ENCODE measurements at regions not wholly inside any gene's neighbourhood (a gene's known extent, or its start where the extent isn't known, plus 50 kb on each side); places are given as distances from the start of the nearest gene placed in this dataset.
"Not testable (repeated sequence)": the region's sequence is repeated elsewhere in the genome, so short reads cannot be mapped to it uniquely, and the experiment has no call there.

DNA sequence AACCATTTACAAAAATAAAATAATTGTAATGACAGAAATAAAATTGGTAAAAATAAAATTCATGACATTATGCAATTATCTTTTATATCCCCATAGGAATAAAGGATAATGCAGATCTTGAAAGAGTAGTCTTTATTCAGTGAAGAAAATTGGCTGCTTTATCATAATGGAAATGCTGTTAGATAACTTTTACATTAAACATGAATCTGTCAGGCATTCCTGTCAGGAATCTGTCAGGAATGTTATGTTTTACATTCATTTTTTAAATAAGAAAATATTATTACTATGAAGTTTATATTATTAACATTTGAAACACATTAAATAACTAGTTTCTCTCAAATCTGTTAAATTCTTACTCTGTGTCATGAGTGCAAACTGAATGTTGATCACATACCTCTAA, 1024.7 kb upstream of the TMEFF2 start:
- no peak overlapping the region for H3K27ac ChIP-seq (ENCODE audit: low read length)
- H3K9me2 ChIP-seq (replicated peaks; ENCODE audit: insufficient read depth, low read length): no peaks in the 10 kb centered on the region
- DNase-seq: no peak
- H3K4me3 ChIP-seq (ENCODE audit: low read length): no peak overlapping the region
- no peaks in the 10 kb centered on the region for H3K36me3 ChIP-seq (ENCODE audit: insufficient read depth, low read length)
- no peak overlapping the region for H3K4me2 ChIP-seq (ENCODE audit: low read depth, low read length, poor library complexity, severe bottlenecking)
- H3K9ac ChIP-seq (ENCODE audit: low read length): no peak overlapping the region
- no peaks in the 10 kb centered on the region for H3K27me3 ChIP-seq (ENCODE audit: low read length)
- no peak overlapping the region for H2AFZ ChIP-seq (ENCODE audit: low read length)
- H4K20me1 ChIP-seq (ENCODE audit: insufficient read depth, low read depth, low read length): no peaks in the 10 kb centered on the region
- H3K4me1 ChIP-seq (ENCODE audit: low read length): no peaks in the 10 kb centered on the region
- H3K9me3 ChIP-seq (ENCODE audit: low read length): peaks cover 10% of the 10 kb centered on the region; the same call in 1 of the 2 replicates
- no peaks in the 10 kb centered on the region for H3K79me2 ChIP-seq (ENCODE audit: low read length)

- H3K36me3 ChIP-seq (ENCODE audit: insufficient read depth, low read length): no peaks in the 10 kb centered on the region
- H3K79me2 ChIP-seq (ENCODE audit: low read length): no peaks in the 10 kb centered on the region
- peaks cover 20% of the 10 kb centered on the region for H3K9me3 ChIP-seq (ENCODE audit: low read length)
- H4K20me1 ChIP-seq (ENCODE audit: insufficient read depth, low read depth, low read length): no peaks in the 10 kb centered on the region
- no peaks in the 10 kb centered on the region for H3K4me1 ChIP-seq (ENCODE audit: low read length)
- no peak overlapping the region for H3K4me2 ChIP-seq (ENCODE audit: low read depth, low read length, poor library complexity, severe bottlenecking)
- no peak overlapping the region for H3K4me3 ChIP-seq (ENCODE audit: low read length)
- H3K9me2 ChIP-seq (replicated peaks; ENCODE audit: insufficient read depth, low read length): no peaks in the 10 kb centered on the region
- no peak overlapping the region for H3K9ac ChIP-seq (ENCODE audit: low read length)
- DNase-seq: no peak
- H3K27ac ChIP-seq (ENCODE audit: low read length): no peak overlapping the region
- no peaks in the 10 kb centered on the region for H3K27me3 ChIP-seq (ENCODE audit: low read length)
- no peak overlapping the region for H2AFZ ChIP-seq (ENCODE audit: low read length)
Measured at GRCh38 chr2:193201583-193201982, 1006.9 kb upstream of the TMEFF2 start.

DNA sequence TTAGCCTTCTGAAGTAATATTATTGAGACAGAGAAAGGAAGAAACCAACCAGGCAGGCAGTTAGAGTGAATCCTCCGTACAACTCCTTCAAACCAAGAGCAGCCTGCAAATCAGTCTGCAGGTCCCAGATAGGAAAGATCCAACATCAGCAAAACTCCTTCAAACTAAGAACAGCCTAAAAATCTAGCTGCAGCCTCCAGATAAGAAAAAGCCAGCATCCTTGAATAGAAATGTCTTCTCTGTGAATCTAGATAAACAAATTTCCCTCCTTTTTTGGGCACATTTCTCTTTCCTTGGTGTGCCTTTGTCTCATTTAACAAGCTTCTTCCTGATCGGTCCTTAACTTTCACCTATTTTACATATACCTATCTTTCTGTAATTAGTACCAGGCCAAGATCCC, 1004.6 kb upstream of the TMEFF2 start:
- Histone ChIP-seq H3K27ac (ENCODE audit: low read length) (no peak overlapping the region), H3K36me3 (ENCODE audit: insufficient read depth, low read length) (no peaks in the 10 kb centered on the region), H3K4me1 (ENCODE audit: low read length) (no peaks in the 10 kb centered on the region), H4K20me1 (ENCODE audit: insufficient read depth, low read depth, low read length) (no peaks in the 10 kb centered on the region), H3K79me2 (ENCODE audit: low read length) (no peaks in the 10 kb centered on the region), H3K9me2 (replicated peaks; ENCODE audit: insufficient read depth, low read length) (no peaks in the 10 kb centered on the region), H3K4me2 (ENCODE audit: low read depth, low read length, poor library complexity, severe bottlenecking) (no peak overlapping the region), H3K4me3 (ENCODE audit: low read length) (no peak overlapping the region), H3K9ac (ENCODE audit: low read length) (no peak overlapping the region), H3K27me3 (ENCODE audit: low read length) (no peaks in the 10 kb centered on the region), H3K9me3 (ENCODE audit: low read length) (peaks cover 17% of the 10 kb centered on the region), H2AFZ (ENCODE audit: low read length) (no peak overlapping the region)
- DNase-seq: no peak

- Histone ChIP-seq H3K9me2 (replicated peaks; ENCODE audit: insufficient read depth, low read length) (no peaks in the 10 kb centered on the region), H3K9ac (ENCODE audit: low read length) (no peak overlapping the region), H3K4me1 (ENCODE audit: low read length) (no peaks in the 10 kb centered on the region), H3K4me2 (ENCODE audit: low read depth, low read length, poor library complexity, severe bottlenecking) (peak overlapping the region; percentile 6), H3K27ac (ENCODE audit: low read length) (no peak overlapping the region), H3K9me3 (ENCODE audit: low read length) (peaks cover 22% of the 10 kb centered on the region; the same call in 1 of the 2 replicates), H3K4me3 (ENCODE audit: low read length) (no peak overlapping the region), H3K27me3 (ENCODE audit: low read length) (no peaks in the 10 kb centered on the region), H3K79me2 (ENCODE audit: low read length) (no peaks in the 10 kb centered on the region), H2AFZ (ENCODE audit: low read length) (no peak overlapping the region), H3K36me3 (ENCODE audit: insufficient read depth, low read length) (no peaks in the 10 kb centered on the region), H4K20me1 (ENCODE audit: insufficient read depth, low read depth, low read length) (no peaks in the 10 kb centered on the region)
- no peak for DNase-seq
Measured at GRCh38 chr2:193187816-193188215, 993.1 kb upstream of the TMEFF2 start.

DNA sequence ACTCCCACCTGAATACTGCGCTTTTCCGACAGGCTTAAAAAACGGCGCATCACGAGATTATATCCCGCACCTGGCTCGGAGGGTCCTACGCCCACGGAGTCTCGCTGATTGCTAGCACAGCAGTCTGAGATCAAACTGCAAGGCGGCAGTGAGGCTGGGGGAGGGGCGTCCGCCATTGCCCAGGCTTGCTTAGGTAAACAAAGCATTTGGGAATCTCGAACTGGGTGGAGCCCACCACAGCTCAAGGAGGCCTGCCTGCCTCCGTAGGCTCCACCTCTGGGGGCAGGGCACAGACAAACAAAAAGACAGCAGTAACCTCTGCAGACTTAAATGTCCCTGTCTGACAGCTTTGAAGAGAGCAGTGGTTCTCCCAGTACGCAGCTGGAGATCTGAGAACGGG, 976.2 kb upstream of the TMEFF2 start:
- not testable (repeated sequence) for H4K20me1 ChIP-seq (ENCODE audit: insufficient read depth, low read depth, low read length)

GRCh38 chr2:193156480-193156879, 961.7 kb upstream of the TMEFF2 start:
- no peak overlapping the region for H2AFZ ChIP-seq (ENCODE audit: low read length)
- H3K27me3 ChIP-seq (ENCODE audit: low read length): no peaks in the 10 kb centered on the region
- peaks cover 21% of the 10 kb centered on the region; the same call in 1 of the 2 replicates for H3K9me3 ChIP-seq (ENCODE audit: low read length)
- no peak overlapping the region for H3K4me3 ChIP-seq (ENCODE audit: low read length)
- no peaks in the 10 kb centered on the region for H3K4me1 ChIP-seq (ENCODE audit: low read length)
- H3K9me2 ChIP-seq (replicated peaks; ENCODE audit: insufficient read depth, low read length): no peaks in the 10 kb centered on the region
- H3K9ac ChIP-seq (ENCODE audit: low read length): no peak overlapping the region
- no peaks in the 10 kb centered on the region for H3K79me2 ChIP-seq (ENCODE audit: low read length)
- H3K36me3 ChIP-seq (ENCODE audit: insufficient read depth, low read length): no peaks in the 10 kb centered on the region
- H3K4me2 ChIP-seq (ENCODE audit: low read depth, low read length, poor library complexity, severe bottlenecking): no peak overlapping the region
- no peaks in the 10 kb centered on the region for H4K20me1 ChIP-seq (ENCODE audit: insufficient read depth, low read depth, low read length)
- no peak overlapping the region for H3K27ac ChIP-seq (ENCODE audit: low read length)
- DNase-seq: no peak

More for the DNA sequence above, 976.2 kb upstream of the TMEFF2 start:
- not testable (repeated sequence) for H3K27ac ChIP-seq (ENCODE audit: low read length); H3K9me2 ChIP-seq (replicated peaks; ENCODE audit: insufficient read depth, low read length); H2AFZ ChIP-seq (ENCODE audit: low read length); H3K27me3 ChIP-seq (ENCODE audit: low read length); H3K79me2 ChIP-seq (ENCODE audit: low read length); H3K4me1 ChIP-seq (ENCODE audit: low read length); H3K9ac ChIP-seq (ENCODE audit: low read length); H3K4me2 ChIP-seq (ENCODE audit: low read depth, low read length, poor library complexity, severe bottlenecking); H3K4me3 ChIP-seq (ENCODE audit: low read length); H3K9me3 ChIP-seq (ENCODE audit: low read length); H3K36me3 ChIP-seq (ENCODE audit: insufficient read depth, low read length); DNase-seq

GRCh38 chr2:193154076-193154475, 959.3 kb upstream of the TMEFF2 start:
- no peaks in the 10 kb centered on the region for H3K36me3 ChIP-seq (ENCODE audit: insufficient read depth, low read length)
- H3K27me3 ChIP-seq (ENCODE audit: low read length): no peaks in the 10 kb centered on the region
- no peak overlapping the region for H2AFZ ChIP-seq (ENCODE audit: low read length)
- H3K4me2 ChIP-seq (ENCODE audit: low read depth, low read length, poor library complexity, severe bottlenecking): no peak overlapping the region
- no peaks in the 10 kb centered on the region for H3K79me2 ChIP-seq (ENCODE audit: low read length)
- H3K9me3 ChIP-seq (ENCODE audit: low read length): peaks cover 15% of the 10 kb centered on the region; the same call in 1 of the 2 replicates
- no peak overlapping the region for H3K4me3 ChIP-seq (ENCODE audit: low read length)
- H3K27ac ChIP-seq (ENCODE audit: low read length): no peak overlapping the region
- DNase-seq: no peak
- no peak overlapping the region for H3K9ac ChIP-seq (ENCODE audit: low read length)
- H4K20me1 ChIP-seq (ENCODE audit: insufficient read depth, low read depth, low read length): no peaks in the 10 kb centered on the region
- no peaks in the 10 kb centered on the region for H3K4me1 ChIP-seq (ENCODE audit: low read length)
- H3K9me2 ChIP-seq (replicated peaks; ENCODE audit: insufficient read depth, low read length): no peaks in the 10 kb centered on the region

GRCh38 chr2:193153576-193153975, 958.8 kb upstream of the TMEFF2 start:
- Histone ChIP-seq H3K4me2 (ENCODE audit: low read depth, low read length, poor library complexity, severe bottlenecking) (no peak overlapping the region), H3K9me3 (ENCODE audit: low read length) (peaks cover 15% of the 10 kb centered on the region; the same call in 1 of the 2 replicates), H3K9ac (ENCODE audit: low read length) (no peak overlapping the region), H3K27ac (ENCODE audit: low read length) (no peak overlapping the region), H3K79me2 (ENCODE audit: low read length) (no peaks in the 10 kb centered on the region), H2AFZ (ENCODE audit: low read length) (no peak overlapping the region), H4K20me1 (ENCODE audit: insufficient read depth, low read depth, low read length) (no peaks in the 10 kb centered on the region), H3K4me1 (ENCODE audit: low read length) (no peaks in the 10 kb centered on the region), H3K36me3 (ENCODE audit: insufficient read depth, low read length) (no peaks in the 10 kb centered on the region), H3K4me3 (ENCODE audit: low read length) (no peak overlapping the region), H3K27me3 (ENCODE audit: low read length) (no peaks in the 10 kb centered on the region), H3K9me2 (replicated peaks; ENCODE audit: insufficient read depth, low read length) (no peaks in the 10 kb centered on the region)
- DNase-seq: no peak

GRCh38 chr2:193142467-193142866, 947.7 kb upstream of the TMEFF2 start:
- not testable (repeated sequence) for H2AFZ ChIP-seq (ENCODE audit: low read length); H3K4me2 ChIP-seq (ENCODE audit: low read depth, low read length, poor library complexity, severe bottlenecking); H3K79me2 ChIP-seq (ENCODE audit: low read length); H3K4me3 ChIP-seq (ENCODE audit: low read length); H3K4me1 ChIP-seq (ENCODE audit: low read length); H3K36me3 ChIP-seq (ENCODE audit: insufficient read depth, low read length); DNase-seq; H4K20me1 ChIP-seq (ENCODE audit: insufficient read depth, low read depth, low read length); H3K9ac ChIP-seq (ENCODE audit: low read length); H3K9me2 ChIP-seq (replicated peaks; ENCODE audit: insufficient read depth, low read length); H3K27ac ChIP-seq (ENCODE audit: low read length); H3K27me3 ChIP-seq (ENCODE audit: low read length)
- peaks cover 24% of the 10 kb centered on the region for H3K9me3 ChIP-seq (ENCODE audit: low read length)

All from Karpas-422 (cell line).